Esophagus squamous epithelium (tissue), 5 donors: ENCODE measurements at regions not wholly inside any gene's neighbourhood (a gene's known extent, or its start where the extent isn't known, plus 50 kb on each side); places are given as distances from the start of the nearest gene placed in this dataset.

ENCODE experiments used
- DNase-seq: peaks from one replicate; lab custom pipeline; 2025; lab: John Stamatoyannopoulos, UW
- H3K27ac ChIP-seq, 4 donors: fragments of 200-600 bp; sonication (generic); one replicate each; pipeline ENCODE4 v1.5.1; 2016 to 2019; ENCODE audit warnings: mild to moderate bottlenecking in 1 of 4
- H3K27me3 ChIP-seq, 4 donors: fragments of 200-600 bp; sonication (generic); 1 replicate in 3 of 4; 2 replicates in 1 of 4; pipeline versions ENCODE4 v1.5.1 to v1.6.0; 2017 to 2021; ENCODE audit warnings: antibody characterized with exemption in 1 of 4
- H3K36me3 ChIP-seq, 3 donors: fragments of 200-600 bp; sonication (generic); one replicate each; pipeline ENCODE4 v1.5.1; 2016 to 2019
- H3K4me1 ChIP-seq, 3 donors: fragments of 200-600 bp; sonication (generic); one replicate each; pipeline ENCODE4 v1.5.1; 2017 to 2019
- H3K4me3 ChIP-seq, 4 donors: fragments of 200-600 bp; sonication (generic); 1 replicate in 3 of 4; 2 replicates in 1 of 4; pipeline ENCODE4 v1.5.1; 2016 to 2019; ENCODE audit warnings: mild to moderate bottlenecking in 2 of 4, moderate library complexity in 1 of 4
- H3K9me3 ChIP-seq, 3 donors: fragments of 200-600 bp; sonication (generic); one replicate each; pipeline ENCODE4 v1.5.1; 2016 to 2019
- CTCF ChIP-seq, 6 experiments: fragments of 450-650 bp in 4 of 6; fragments of 200-600 bp in 2 of 6; sonication (generic) in 2 of 6; IDR thresholded peaks; one replicate each; pipeline ENCODE4 v1.5.1; 2016 to 2019; ENCODE audit warnings: antibody characterized with exemption in 6 of 6, mild to moderate bottlenecking in 4 of 6, moderate library complexity in 4 of 6
- POLR2A ChIP-seq, 4 donors: fragments of 450-650 bp; IDR thresholded peaks; one replicate each; pipeline ENCODE4 v1.6.1; 2017; ENCODE audit warnings: antibody characterized with exemption in 4 of 4, mild to moderate bottlenecking in 4 of 4, moderate library complexity in 3 of 4
- WGBS, 2 donors: methylation state at CpG; one replicate each; pipeline ENCODE4 v1.1.5; 2018; 5-methylcytosine and 5-hydroxymethylcytosine counted together
- intact Hi-C: fragments of 100-400 bp; cut with DNase I; formaldehyde crosslinking; loops from one replicate; pipeline ENCODE4 v1.15.0; 2022
- donor health status: DM: yes; HTN: yes; CAD: no.

- H3K36me3 ChIP-seq, result no peaks in the 10 kb centered on the region
- TF ChIP-seq POLR2A (IDR thresholded peaks at IDR 0.05) (no peak), CTCF (IDR thresholded peaks at IDR 0.05) (no peak)
- no peak for DNase-seq
- no peaks in the 10 kb centered on the region for H3K4me1 ChIP-seq
- no peak overlapping the region for H3K4me3 ChIP-seq
- intact Hi-C loops, result no loop called here
- no peaks in the 10 kb centered on the region for H3K27me3 ChIP-seq
- 77 to 83% methylated on average over 2 of the region's 2 CpGs for WGBS, 2 donors
- peaks cover 0 to 4% (median 3%) of the 10 kb centered on the region in 3 donors for H3K9me3 ChIP-seq
- no peak overlapping the region for H3K27ac ChIP-seq
Measured at GRCh38 chr6:85068221-85068620, 303.8 kb upstream of the TBX18 start.

- Histone ChIP-seq H3K36me3 (no peaks in the 10 kb centered on the region), H3K4me3 (no peak overlapping the region), H3K9me3 (peaks cover 0 to 4% (median 3%) of the 10 kb centered on the region in 3 donors), H3K4me1 (no peaks in the 10 kb centered on the region), H3K27ac (no peak overlapping the region), H3K27me3 (no peaks in the 10 kb centered on the region)
- WGBS, 2 donors, result 37 to 48% methylated on average over 5 of the region's 5 CpGs
- no peak for DNase-seq
- TF ChIP-seq POLR2A (IDR thresholded peaks at IDR 0.05) (no peak), CTCF (IDR thresholded peaks at IDR 0.05) (no peak)
- intact Hi-C loops, result no loop called here
Measured at GRCh38 chr6:85066266-85066665, 301.9 kb upstream of the TBX18 start.

GRCh38 chr6:85065831-85066230 lies 301.4 kb upstream of the TBX18 start:
- no peak overlapping the region for H3K4me3 ChIP-seq
- no peak for DNase-seq
- H3K27me3 ChIP-seq, result no peaks in the 10 kb centered on the region
- intact Hi-C loops, result no loop called here
- no peaks in the 10 kb centered on the region for H3K4me1 ChIP-seq
- no peaks in the 10 kb centered on the region for H3K36me3 ChIP-seq
- H3K9me3 ChIP-seq, result peaks cover 0 to 3% (median 2%) of the 10 kb centered on the region in 3 donors
- H3K27ac ChIP-seq, result no peak overlapping the region
- TF ChIP-seq CTCF (IDR thresholded peaks at IDR 0.05) (no peak), POLR2A (IDR thresholded peaks at IDR 0.05) (no peak)

- DNase-seq, result no peak
Measured at GRCh38 chr6:85063611-85064010, 299.2 kb upstream of the TBX18 start.

GRCh38 chr6:85062884-85063283 lies 298.5 kb upstream of the TBX18 start:
- no peaks in the 10 kb centered on the region for H3K36me3 ChIP-seq
- H3K27me3 ChIP-seq, result no peaks in the 10 kb centered on the region
- H3K4me1 ChIP-seq, result no peaks in the 10 kb centered on the region
- no peak overlapping the region for H3K4me3 ChIP-seq
- intact Hi-C loops, result no loop called here
- H3K27ac ChIP-seq, result no peak overlapping the region
- H3K9me3 ChIP-seq, result no peaks in the 10 kb centered on the region
- no peak for DNase-seq
- no peak for TF ChIP-seq CTCF (IDR thresholded peaks at IDR 0.05)
- TF ChIP-seq POLR2A (IDR thresholded peaks at IDR 0.05), result no peak
- WGBS, 2 donors, result 69 to 79% methylated on average over 2 of the region's 2 CpGs

More at GRCh38 chr6:85063611-85064010, 299.2 kb upstream of the TBX18 start:
- intact Hi-C loops, result no loop called here
- no peaks in the 10 kb centered on the region for H3K4me1 ChIP-seq
- H3K27me3 ChIP-seq, result no peaks in the 10 kb centered on the region
- no peak overlapping the region for H3K27ac ChIP-seq
- no peak overlapping the region for H3K4me3 ChIP-seq
- 62 to 66% methylated on average over 4 of the region's 4 CpGs for WGBS, 2 donors
- no peaks in the 10 kb centered on the region for H3K9me3 ChIP-seq
- TF ChIP-seq POLR2A (IDR thresholded peaks at IDR 0.05) (no peak), CTCF (IDR thresholded peaks at IDR 0.05) (no peak)
- H3K36me3 ChIP-seq, result no peaks in the 10 kb centered on the region
